ENCODE measurements at regions not wholly inside any gene's neighbourhood (a gene's known extent, or its start where the extent isn't known, plus 50 kb on each side); places are given as distances from the start of the nearest gene placed in this dataset.

DNA sequence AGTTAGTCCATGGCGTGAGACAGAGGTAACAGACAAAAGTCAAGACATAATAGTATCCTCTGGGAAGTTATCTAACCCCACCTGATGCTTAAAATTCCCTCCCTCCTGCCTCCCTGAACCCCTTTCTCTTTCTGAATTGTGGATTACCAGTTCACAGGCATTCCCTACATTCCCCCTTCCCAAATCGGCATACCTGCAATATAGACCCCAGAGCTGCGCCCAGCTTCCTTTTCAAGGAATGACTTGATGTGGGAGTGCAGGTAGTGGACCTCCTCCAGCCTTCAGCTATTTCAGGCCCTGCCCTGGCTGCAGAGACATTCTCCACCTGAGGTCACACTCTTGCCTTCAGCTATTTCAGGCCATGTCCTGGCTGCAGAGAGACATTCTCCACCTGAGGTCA lies 111.1 kb upstream of the KLF7 start:
- Histone ChIP-seq H3K4me3 (replicated peaks; ENCODE audit: insufficient read depth, low read length) (no peak overlapping the region), H3K27me3 (ENCODE audit: insufficient read depth, poor library complexity, severe bottlenecking) (no peaks in the 10 kb centered on the region), H3K27ac (replicated peaks) (no peak overlapping the region)
- TF ChIP-seq, protein P1, sequence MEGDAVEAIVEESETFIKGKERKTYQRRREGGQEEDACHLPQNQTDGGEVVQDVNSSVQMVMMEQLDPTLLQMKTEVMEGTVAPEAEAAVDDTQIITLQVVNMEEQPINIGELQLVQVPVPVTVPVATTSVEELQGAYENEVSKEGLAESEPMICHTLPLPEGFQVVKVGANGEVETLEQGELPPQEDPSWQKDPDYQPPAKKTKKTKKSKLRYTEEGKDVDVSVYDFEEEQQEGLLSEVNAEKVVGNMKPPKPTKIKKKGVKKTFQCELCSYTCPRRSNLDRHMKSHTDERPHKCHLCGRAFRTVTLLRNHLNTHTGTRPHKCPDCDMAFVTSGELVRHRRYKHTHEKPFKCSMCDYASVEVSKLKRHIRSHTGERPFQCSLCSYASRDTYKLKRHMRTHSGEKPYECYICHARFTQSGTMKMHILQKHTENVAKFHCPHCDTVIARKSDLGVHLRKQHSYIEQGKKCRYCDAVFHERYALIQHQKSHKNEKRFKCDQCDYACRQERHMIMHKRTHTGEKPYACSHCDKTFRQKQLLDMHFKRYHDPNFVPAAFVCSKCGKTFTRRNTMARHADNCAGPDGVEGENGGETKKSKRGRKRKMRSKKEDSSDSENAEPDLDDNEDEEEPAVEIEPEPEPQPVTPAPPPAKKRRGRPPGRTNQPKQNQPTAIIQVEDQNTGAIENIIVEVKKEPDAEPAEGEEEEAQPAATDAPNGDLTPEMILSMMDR (IDR thresholded peaks at IDR 0.05; ENCODE audit: insufficient read depth, low read length), result no peak
- TF ChIP-seq POLR2AphosphoS5 (IDR thresholded peaks at IDR 0.05; ENCODE audit: low read depth) (no peak), GABPA (IDR thresholded peaks at IDR 0.05; ENCODE audit: low read depth) (no peak), SPI1 (IDR thresholded peaks at IDR 0.05; ENCODE audit: borderline replicate concordance, low read depth) (no peak)
- TF ChIP-seq, protein P2, sequence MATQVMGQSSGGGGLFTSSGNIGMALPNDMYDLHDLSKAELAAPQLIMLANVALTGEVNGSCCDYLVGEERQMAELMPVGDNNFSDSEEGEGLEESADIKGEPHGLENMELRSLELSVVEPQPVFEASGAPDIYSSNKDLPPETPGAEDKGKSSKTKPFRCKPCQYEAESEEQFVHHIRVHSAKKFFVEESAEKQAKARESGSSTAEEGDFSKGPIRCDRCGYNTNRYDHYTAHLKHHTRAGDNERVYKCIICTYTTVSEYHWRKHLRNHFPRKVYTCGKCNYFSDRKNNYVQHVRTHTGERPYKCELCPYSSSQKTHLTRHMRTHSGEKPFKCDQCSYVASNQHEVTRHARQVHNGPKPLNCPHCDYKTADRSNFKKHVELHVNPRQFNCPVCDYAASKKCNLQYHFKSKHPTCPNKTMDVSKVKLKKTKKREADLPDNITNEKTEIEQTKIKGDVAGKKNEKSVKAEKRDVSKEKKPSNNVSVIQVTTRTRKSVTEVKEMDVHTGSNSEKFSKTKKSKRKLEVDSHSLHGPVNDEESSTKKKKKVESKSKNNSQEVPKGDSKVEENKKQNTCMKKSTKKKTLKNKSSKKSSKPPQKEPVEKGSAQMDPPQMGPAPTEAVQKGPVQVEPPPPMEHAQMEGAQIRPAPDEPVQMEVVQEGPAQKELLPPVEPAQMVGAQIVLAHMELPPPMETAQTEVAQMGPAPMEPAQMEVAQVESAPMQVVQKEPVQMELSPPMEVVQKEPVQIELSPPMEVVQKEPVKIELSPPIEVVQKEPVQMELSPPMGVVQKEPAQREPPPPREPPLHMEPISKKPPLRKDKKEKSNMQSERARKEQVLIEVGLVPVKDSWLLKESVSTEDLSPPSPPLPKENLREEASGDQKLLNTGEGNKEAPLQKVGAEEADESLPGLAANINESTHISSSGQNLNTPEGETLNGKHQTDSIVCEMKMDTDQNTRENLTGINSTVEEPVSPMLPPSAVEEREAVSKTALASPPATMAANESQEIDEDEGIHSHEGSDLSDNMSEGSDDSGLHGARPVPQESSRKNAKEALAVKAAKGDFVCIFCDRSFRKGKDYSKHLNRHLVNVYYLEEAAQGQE (IDR thresholded peaks at IDR 0.05; ENCODE audit: insufficient replicate concordance, low read depth), result no peak
- no peak for DNase-seq (ENCODE audit: low read depth in 1 of 2, low spot score in 1 of 2)

DNA sequence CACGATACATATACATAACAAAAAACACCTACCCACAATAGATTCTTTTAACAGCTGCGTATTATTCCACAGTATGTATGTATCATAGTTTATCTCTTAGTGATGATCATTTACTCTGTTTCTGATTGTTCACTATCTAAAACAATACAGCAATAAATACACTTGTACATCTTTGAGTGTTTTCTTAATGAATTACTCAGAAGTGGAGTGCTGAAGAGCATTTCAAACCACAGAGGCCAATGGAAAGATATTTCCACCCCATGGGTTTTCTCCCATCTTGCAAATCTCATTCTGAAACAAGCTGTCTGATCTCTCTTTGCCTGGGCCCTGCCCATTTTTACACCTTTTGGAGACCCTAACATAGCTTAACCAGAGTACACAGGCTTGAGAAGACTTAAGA lies 113.8 kb upstream of the KLF7 start:
- TF ChIP-seq GABPA (IDR thresholded peaks at IDR 0.05; ENCODE audit: low read depth) (no peak), SPI1 (IDR thresholded peaks at IDR 0.05; ENCODE audit: borderline replicate concordance, low read depth) (no peak), POLR2AphosphoS5 (IDR thresholded peaks at IDR 0.05; ENCODE audit: low read depth) (no peak)
- TF ChIP-seq, protein P2 (IDR thresholded peaks at IDR 0.05; ENCODE audit: insufficient replicate concordance, low read depth), result no peak
- TF ChIP-seq, protein P1 (IDR thresholded peaks at IDR 0.05; ENCODE audit: insufficient read depth, low read length), result no peak
- Histone ChIP-seq H3K27ac (replicated peaks) (no peak overlapping the region), H3K27me3 (ENCODE audit: insufficient read depth, poor library complexity, severe bottlenecking) (no peaks in the 10 kb centered on the region), H3K4me3 (replicated peaks; ENCODE audit: insufficient read depth, low read length) (no peak overlapping the region)
- DNase-seq (ENCODE audit: low read depth in 1 of 2, low spot score in 1 of 2), result no peak

DNA sequence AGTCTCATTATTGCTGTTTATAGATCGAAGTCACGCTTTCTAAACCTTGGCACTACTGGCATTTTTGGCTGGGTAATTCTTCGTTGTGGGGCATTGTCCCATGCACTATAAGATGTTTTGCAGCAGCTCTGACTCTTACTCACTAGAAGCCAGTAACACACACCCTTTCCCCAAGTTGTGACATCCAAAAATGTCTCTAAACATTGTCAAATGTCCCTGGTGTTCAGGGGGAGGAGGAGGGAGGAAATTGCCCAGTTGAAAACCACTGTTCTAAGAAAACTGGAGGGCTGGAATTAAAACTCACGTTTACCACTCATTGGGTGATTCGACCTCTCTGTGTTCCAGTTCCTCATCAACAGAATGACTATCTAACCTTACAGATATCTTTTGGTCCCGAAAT lies 115.7 kb upstream of the KLF7 start:
- TF ChIP-seq POLR2AphosphoS5 (IDR thresholded peaks at IDR 0.05; ENCODE audit: low read depth), result no peak
- no peak for TF ChIP-seq GABPA (IDR thresholded peaks at IDR 0.05; ENCODE audit: low read depth)
- TF ChIP-seq, protein P2 (IDR thresholded peaks at IDR 0.05; ENCODE audit: insufficient replicate concordance, low read depth), result no peak
- TF ChIP-seq SPI1 (IDR thresholded peaks at IDR 0.05; ENCODE audit: borderline replicate concordance, low read depth), result no peak
- TF ChIP-seq, protein P1 (IDR thresholded peaks at IDR 0.05; ENCODE audit: insufficient read depth, low read length), result no peak
- DNase-seq (ENCODE audit: low read depth in 1 of 2, low spot score in 1 of 2), result no peak
- no peaks in the 10 kb centered on the region for H3K27me3 ChIP-seq (ENCODE audit: insufficient read depth, poor library complexity, severe bottlenecking)
- H3K27ac ChIP-seq (replicated peaks), result no peak overlapping the region
- H3K4me3 ChIP-seq (replicated peaks; ENCODE audit: insufficient read depth, low read length), result no peak overlapping the region

All from HL-60 (cell line).